IMR-90 (cell line): ENCODE measurements at regions not wholly inside any gene's neighbourhood (a gene's known extent, or its start where the extent isn't known, plus 50 kb on each side); places are given as distances from the start of the nearest gene placed in this dataset.
A peak's percentile ranks its signal among the peaks of the same experiment; 100 is the strongest.

ENCODE experiments used
- ATAC-seq: fragments of 200-7000 bp; cut with Tn5 transposase; 2 replicates; pipeline ENCODE4 v1.9.1; 2020; ENCODE audit warnings: low read depth, mild to moderate bottlenecking, moderate library complexity
- BruUV-seq: library from RNA; stranded (reverse); fragments of 400-500 nt; replicated peaks from 2 replicates; lab custom pipeline; 2021; lab: Mats Ljungman, UMichigan
- CTCF ChIA-PET: fragments of 300-600 bp; formaldehyde crosslinking; extraction: SDS; loops from one replicate; lab custom pipeline; 2021; ENCODE audit warnings: antibody characterized with exemption; lab: Yijun Ruan, JAX
- POLR2A ChIA-PET: fragments of 300-600 bp; sonication (Branson Sonifier 250); formaldehyde crosslinking; loops from one replicate; lab custom pipeline; 2022; ENCODE audit warnings: antibody characterized with exemption; ENCODE audit not compliant: unreplicated experiment; lab: Charles Lee
- DNase-seq: peaks from one replicate; pipeline ENCODE4 v3.0.0; 2013
- H2AFZ ChIP-seq: replicated peaks from 2 replicates; pipeline ENCODE3; 2013; ENCODE audit warnings: low read length, mild to moderate bottlenecking; ENCODE audit not compliant: poor library complexity
- H2AK5ac ChIP-seq: 2 replicates; pipeline ENCODE4 v1.6.1; 2013; ENCODE audit warnings: low read depth, low read length, inconsistent platforms
- H2AK9ac ChIP-seq: replicated peaks from 2 replicates; pipeline ENCODE3; 2013; ENCODE audit warnings: mild to moderate bottlenecking, low read depth, low read length, moderate library complexity; ENCODE audit not compliant: poor library complexity
- H2BK120ac ChIP-seq: 2 replicates; pipeline ENCODE4 v1.6.1; 2013; ENCODE audit warnings: low read depth, low read length, inconsistent platforms
- H2BK15ac ChIP-seq: 3 replicates; pipeline ENCODE4 v1.6.1; 2013; ENCODE audit warnings: low read depth, low read length, inconsistent platforms
- H2BK20ac ChIP-seq: 2 replicates; pipeline ENCODE4 v1.6.1; 2013; ENCODE audit warnings: low read depth, mild to moderate bottlenecking, inconsistent platforms, low read length, moderate library complexity
- H2BK5ac ChIP-seq: 2 replicates; pipeline ENCODE4 v1.6.1; 2013; ENCODE audit warnings: mild to moderate bottlenecking, low read depth, low read length, inconsistent platforms; ENCODE audit not compliant: poor library complexity, severe bottlenecking
- H3K14ac ChIP-seq: replicated peaks from 2 replicates; pipeline ENCODE4 v1.6.1; 2013; ENCODE audit warnings: low read depth, low read length, inconsistent platforms
- H3K18ac ChIP-seq: 2 replicates; pipeline ENCODE4 v1.6.1; 2013; ENCODE audit warnings: low read depth, low read length, control low read depth
- H3K23ac ChIP-seq: 2 replicates; pipeline ENCODE4 v1.6.1; 2013; ENCODE audit warnings: low read depth, low read length, inconsistent platforms
- H3K27ac ChIP-seq: 2 replicates; pipeline ENCODE4 v1.5.1; 2013; ENCODE audit warnings: mild to moderate bottlenecking, control low read depth, low read length; ENCODE audit not compliant: insufficient read depth
- H3K27me3 ChIP-seq: 2 replicates; pipeline ENCODE4 v1.6.1; 2013; ENCODE audit warnings: low read length; ENCODE audit not compliant: control insufficient read depth, insufficient read depth
- H3K36me3 ChIP-seq: 2 replicates; pipeline ENCODE4 v1.6.1; 2013; ENCODE audit warnings: low read length, mixed read lengths; ENCODE audit not compliant: control insufficient read depth, insufficient read depth
- H3K4ac ChIP-seq: 2 replicates; pipeline ENCODE4 v1.6.1; 2013; ENCODE audit warnings: low read depth, low read length, inconsistent platforms
- H3K4me1 ChIP-seq: 2 replicates; pipeline ENCODE4 v1.6.1; 2013; ENCODE audit warnings: low read length, mixed read lengths; ENCODE audit not compliant: control insufficient read depth, insufficient read depth
- H3K4me2 ChIP-seq: 2 replicates; pipeline ENCODE4 v1.6.1; 2013; ENCODE audit warnings: low read depth, mild to moderate bottlenecking, control low read depth, low read length, moderate library complexity
- H3K4me3 ChIP-seq: 2 replicates; pipeline ENCODE4 v1.5.1; 2013; ENCODE audit warnings: low read depth, mild to moderate bottlenecking, control low read depth, low read length, moderate library complexity; ENCODE audit not compliant: insufficient read depth
- H3K56ac ChIP-seq: 2 replicates; pipeline ENCODE4 v1.6.1; 2013; ENCODE audit warnings: low read length, inconsistent platforms; ENCODE audit not compliant: insufficient read depth; ENCODE audit errors: extremely low read depth
- H3K79me1 ChIP-seq, 2 experiments: 2 replicates each; pipeline ENCODE4 v1.6.1; 2013; ENCODE audit warnings: low read length in 2 of 2, inconsistent platforms in 1 of 2, low read depth in 1 of 2
- H3K9ac ChIP-seq: 2 replicates; pipeline ENCODE4 v1.6.1; 2013; ENCODE audit warnings: low read depth, low read length, control low read depth
- H3K9me1 ChIP-seq: 2 replicates; pipeline ENCODE4 v1.6.1; 2013; ENCODE audit warnings: low read length, inconsistent platforms; ENCODE audit not compliant: insufficient read depth
- H3K9me3 ChIP-seq: 2 replicates; pipeline ENCODE4 v1.6.1; 2013; ENCODE audit warnings: low read length; ENCODE audit not compliant: control insufficient read depth, insufficient read depth
- H4K20me1 ChIP-seq: 2 replicates; pipeline ENCODE4 v1.6.1; 2013; ENCODE audit warnings: low read length, inconsistent platforms; ENCODE audit not compliant: insufficient read depth
- H4K5ac ChIP-seq: 2 replicates; pipeline ENCODE4 v1.6.1; 2013; ENCODE audit warnings: mild to moderate bottlenecking, low read depth, low read length, control low read depth
- H4K8ac ChIP-seq, 2 experiments: 2 replicates each; pipeline ENCODE4 v1.6.1; 2013; ENCODE audit warnings: low read depth in 2 of 2, low read length in 2 of 2, control low read depth in 1 of 2, inconsistent platforms in 1 of 2
- H4K91ac ChIP-seq: 2 replicates; pipeline ENCODE4 v1.6.1; 2013; ENCODE audit warnings: low read depth, low read length, inconsistent platforms; ENCODE audit not compliant: insufficient read depth
- BHLHE40 ChIP-seq: fragments of 150-350 bp; IDR thresholded peaks from 2 replicates; pipeline ENCODE4 v1.6.1; 2016; ENCODE audit warnings: mild to moderate bottlenecking, low read depth, low read length
- CEBPB ChIP-seq: IDR thresholded peaks from 2 replicates; pipeline ENCODE4 v1.6.1; 2012; ENCODE audit warnings: low read depth, low read length, improper control_type of control experiment
- MXI1 ChIP-seq: IDR thresholded peaks from 2 replicates; pipeline ENCODE4 v1.6.1; 2012; ENCODE audit warnings: low read depth, mild to moderate bottlenecking, low read length, moderate library complexity, borderline replicate concordance
- WGBS, 2 experiments: methylation state at CpG; one replicate each; pipeline versions ENCODE4 v1.1.5 to v1.1.7; 2013; ENCODE audit warnings: missing lambda C conversion rate in 2 of 2; ENCODE audit not compliant: insufficient read length in 1 of 2; ENCODE audit errors: extremely low coverage in 2 of 2; 5-methylcytosine and 5-hydroxymethylcytosine counted together
- dilution Hi-C: fragments of 300-500 bp; cut with HindIII; formaldehyde crosslinking; loops from one replicate; pipeline ENCODE4 v1.14.3; 2018; ENCODE audit warnings: low sequenced_read_pairs; ENCODE audit not compliant: unreplicated experiment
- in situ Hi-C: fragments of 300-500 bp; cut with MboI; formaldehyde crosslinking; loops from 3 replicates; pipeline ENCODE4 v1.14.3; 2019; ENCODE audit warnings: low sequenced_read_pairs, inconsistent platforms, mixed read lengths
- intact Hi-C: fragments of 100-400 bp; cut with micrococcal nuclease; formaldehyde crosslinking; loops from 2 replicates; pipeline ENCODE4 v1.10.0; 2022
- TF ChIP-seq, protein P1 (sequence below): conservative IDR thresholded peaks from 2 replicates; pipeline ENCODE4 v1.5.1; 2012; ENCODE audit warnings: mild to moderate bottlenecking, low read depth, low read length, improper control_type of control experiment

DNA sequence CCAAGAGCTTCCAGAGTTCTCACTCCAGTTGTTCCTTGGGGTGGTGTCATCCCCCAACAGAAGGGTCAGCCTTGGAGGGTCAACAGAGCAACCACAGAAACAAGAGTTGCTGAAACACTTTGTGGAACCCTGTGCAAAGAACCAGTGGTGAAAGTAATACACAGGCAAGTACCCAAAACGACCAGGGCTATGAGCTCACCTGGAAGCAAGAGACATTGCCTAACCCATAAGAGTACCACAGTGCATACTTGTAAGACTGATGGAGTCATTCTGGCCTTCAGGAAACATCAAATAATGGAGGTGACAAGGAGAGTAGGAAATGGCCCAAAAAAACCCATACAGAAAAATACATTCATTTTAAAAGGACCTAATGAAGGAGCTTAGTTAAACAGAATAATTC is 184.3 kb upstream of the TSC22D1 start:
- H3K14ac ChIP-seq = peak overlapping the region; percentile 0; the same call in 1 of the 2 replicates
- no peak overlapping the region for H3K27ac ChIP-seq
- no peak overlapping the region for H4K5ac ChIP-seq
- peak overlapping the region; percentile 85; the same call in 1 of the 2 replicates for H2BK120ac ChIP-seq
- H2BK20ac ChIP-seq = 0 out of 2 replicates have a peak overlapping the region, but pooled peaks have one; percentile 97
- H2BK5ac ChIP-seq = no peak overlapping the region
- H3K4me3 ChIP-seq = no peak overlapping the region
- no peak overlapping the region for H3K18ac ChIP-seq
- no peaks in the 10 kb centered on the region for H3K9me3 ChIP-seq
- H3K4me2 ChIP-seq = no peak overlapping the region
- H3K9me1 ChIP-seq = peaks cover 14% of the 10 kb centered on the region
- no peak overlapping the region for H3K9ac ChIP-seq
- peak overlapping the region in 1 of 2 experiments; percentile 65; a peak in 1 of 4 replicates for H4K8ac ChIP-seq
- no peaks in the 10 kb centered on the region for H3K27me3 ChIP-seq
- no peaks in the 10 kb centered on the region for H3K79me1 ChIP-seq
- WGBS, 2 experiments = no CpG with 5 or more reads among the region's 1 CpG
- no peak overlapping the region for H2AK9ac ChIP-seq
- H4K20me1 ChIP-seq = no peaks in the 10 kb centered on the region
- ChIA-PET POLR2A (no interaction called here), CTCF (no interaction called here)
- no peak for ATAC-seq
- TF ChIP-seq, protein P1, sequence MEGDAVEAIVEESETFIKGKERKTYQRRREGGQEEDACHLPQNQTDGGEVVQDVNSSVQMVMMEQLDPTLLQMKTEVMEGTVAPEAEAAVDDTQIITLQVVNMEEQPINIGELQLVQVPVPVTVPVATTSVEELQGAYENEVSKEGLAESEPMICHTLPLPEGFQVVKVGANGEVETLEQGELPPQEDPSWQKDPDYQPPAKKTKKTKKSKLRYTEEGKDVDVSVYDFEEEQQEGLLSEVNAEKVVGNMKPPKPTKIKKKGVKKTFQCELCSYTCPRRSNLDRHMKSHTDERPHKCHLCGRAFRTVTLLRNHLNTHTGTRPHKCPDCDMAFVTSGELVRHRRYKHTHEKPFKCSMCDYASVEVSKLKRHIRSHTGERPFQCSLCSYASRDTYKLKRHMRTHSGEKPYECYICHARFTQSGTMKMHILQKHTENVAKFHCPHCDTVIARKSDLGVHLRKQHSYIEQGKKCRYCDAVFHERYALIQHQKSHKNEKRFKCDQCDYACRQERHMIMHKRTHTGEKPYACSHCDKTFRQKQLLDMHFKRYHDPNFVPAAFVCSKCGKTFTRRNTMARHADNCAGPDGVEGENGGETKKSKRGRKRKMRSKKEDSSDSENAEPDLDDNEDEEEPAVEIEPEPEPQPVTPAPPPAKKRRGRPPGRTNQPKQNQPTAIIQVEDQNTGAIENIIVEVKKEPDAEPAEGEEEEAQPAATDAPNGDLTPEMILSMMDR = no peak
- TF ChIP-seq BHLHE40 (no peak), CEBPB (no peak), MXI1 (no peak)
- peaks cover 12% of the 10 kb centered on the region for H3K4me1 ChIP-seq
- no peak overlapping the region for H2AFZ ChIP-seq
- no peaks in the 10 kb centered on the region for H3K36me3 ChIP-seq
- no TSS peak for BruUV-seq
- peak overlapping the region; percentile 62; the same call in 1 of the 3 replicates for H2BK15ac ChIP-seq
- peak overlapping the region; percentile 6; the same call in 1 of the 2 replicates for H2AK5ac ChIP-seq
- H4K91ac ChIP-seq = 0 out of 2 replicates have a peak overlapping the region, but pooled peaks have one; percentile 31
- dilution Hi-C loops = no loop called here
- peak overlapping the region; percentile 1 for H3K4ac ChIP-seq
- intact Hi-C loops = no loop called here
- no peak for DNase-seq
- in situ Hi-C loops = no loop called here
- no peak overlapping the region for H3K23ac ChIP-seq
- no peak overlapping the region for H3K56ac ChIP-seq
